GM10248 (cell line): ENCODE measurements at regions not wholly inside any gene's neighbourhood (a gene's known extent, or its start where the extent isn't known, plus 50 kb on each side); places are given as distances from the start of the nearest gene placed in this dataset.

Source experiments
- CTCF ChIA-PET: fragments of 300-600 bp; sonication (Branson Sonifier 250); formaldehyde crosslinking; extraction: SDS; loops from one replicate; lab custom pipeline; 2021; ENCODE audit warnings: antibody characterized with exemption; lab: Yijun Ruan, JAX
- POLR2A ChIA-PET: fragments of 350-650 bp; sonication (Branson Sonifier 250); formaldehyde crosslinking; extraction: SDS; loops from one replicate; lab custom pipeline; 2020; ENCODE audit warnings: antibody characterized with exemption; lab: Yijun Ruan, JAX
- DNase-seq: peaks from one replicate; pipeline ENCODE4 v3.0.0; 2012; ENCODE audit errors: extremely low spot score
- CTCF ChIP-seq: IDR thresholded peaks from 2 replicates; pipeline ENCODE4 v1.5.1; 2012; ENCODE audit warnings: mild to moderate bottlenecking, low read depth; ENCODE audit errors: extremely low read depth, missing control alignments, control extremely low read depth

GRCh38 chr18:14930076-14930475 is 182.1 kb downstream of the ANKRD30B start:
- ChIA-PET CTCF (no interaction called here), POLR2A (no interaction called here)
- no peak for TF ChIP-seq CTCF
- DNase-seq, result no peak

GRCh38 chr18:14930576-14930975 is 182.6 kb downstream of the ANKRD30B start:
- CTCF ChIA-PET, result no interaction called here
- no peak for TF ChIP-seq CTCF
- POLR2A ChIA-PET, result no interaction called here
- no peak for DNase-seq

- POLR2A ChIA-PET, result no interaction called here
- TF ChIP-seq CTCF, result no peak
- CTCF ChIA-PET, result no interaction called here
- no peak for DNase-seq
Measured at GRCh38 chr18:14933049-14933851, 185.3 kb downstream of the ANKRD30B start.

GRCh38 chr18:14933964-14934363 is 186.0 kb downstream of the ANKRD30B start:
- ChIA-PET CTCF (no interaction called here), POLR2A (no interaction called here)
- DNase-seq, result no peak
- no peak for TF ChIP-seq CTCF

- ChIA-PET CTCF (no interaction called here), POLR2A (no interaction called here)
- DNase-seq, result no peak
- no peak for TF ChIP-seq CTCF
Measured at GRCh38 chr18:14935210-14935609, 187.2 kb downstream of the ANKRD30B start.

GRCh38 chr18:14936313-14936712 is 188.3 kb downstream of the ANKRD30B start:
- POLR2A ChIA-PET, result no interaction called here
- CTCF ChIA-PET, result no interaction called here
- TF ChIP-seq CTCF, result no peak
- no peak for DNase-seq
